ENCODE measurements at regions not wholly inside any gene's neighbourhood (a gene's known extent, or its start where the extent isn't known, plus 50 kb on each side); places are given as distances from the start of the nearest gene placed in this dataset.

- no peak for DNase-seq (ENCODE audit: low read depth, low spot score)
- TF ChIP-seq, protein P1, sequence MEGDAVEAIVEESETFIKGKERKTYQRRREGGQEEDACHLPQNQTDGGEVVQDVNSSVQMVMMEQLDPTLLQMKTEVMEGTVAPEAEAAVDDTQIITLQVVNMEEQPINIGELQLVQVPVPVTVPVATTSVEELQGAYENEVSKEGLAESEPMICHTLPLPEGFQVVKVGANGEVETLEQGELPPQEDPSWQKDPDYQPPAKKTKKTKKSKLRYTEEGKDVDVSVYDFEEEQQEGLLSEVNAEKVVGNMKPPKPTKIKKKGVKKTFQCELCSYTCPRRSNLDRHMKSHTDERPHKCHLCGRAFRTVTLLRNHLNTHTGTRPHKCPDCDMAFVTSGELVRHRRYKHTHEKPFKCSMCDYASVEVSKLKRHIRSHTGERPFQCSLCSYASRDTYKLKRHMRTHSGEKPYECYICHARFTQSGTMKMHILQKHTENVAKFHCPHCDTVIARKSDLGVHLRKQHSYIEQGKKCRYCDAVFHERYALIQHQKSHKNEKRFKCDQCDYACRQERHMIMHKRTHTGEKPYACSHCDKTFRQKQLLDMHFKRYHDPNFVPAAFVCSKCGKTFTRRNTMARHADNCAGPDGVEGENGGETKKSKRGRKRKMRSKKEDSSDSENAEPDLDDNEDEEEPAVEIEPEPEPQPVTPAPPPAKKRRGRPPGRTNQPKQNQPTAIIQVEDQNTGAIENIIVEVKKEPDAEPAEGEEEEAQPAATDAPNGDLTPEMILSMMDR (IDR thresholded peaks at IDR 0.05; ENCODE audit: insufficient read depth, low read length, missing control alignments): no peak
- ChIA-PET POLR2A (no interaction called here), CTCF (interaction anchor here (1.4 to 2.1 kb wide), 4 partner anchors 18 to 56 kb away, joined by 3 to 10 read pairs (median 7); no protein-coding TSS in a partner anchor)
- H3K4me3 ChIP-seq (ENCODE audit: low read depth, low read length): no peak overlapping the region
These were observed 49.8 kb upstream of the LEP start for GRCh38 chr7:128191136-128191844.
